Endothelial cell of umbilical vein (primary cell): ENCODE measurements at regions not wholly inside any gene's neighbourhood (a gene's known extent, or its start where the extent isn't known, plus 50 kb on each side); places are given as distances from the start of the nearest gene placed in this dataset.

ENCODE experiments used
- BruUV-seq: library from RNA; stranded (reverse); fragments of 400-500 nt; replicated peaks from 2 replicates; lab custom pipeline; 2021; lab: Mats Ljungman, UMichigan
- CTCF ChIA-PET: fragments of 300-600, 350-600 bp; sonication (Branson Sonifier 250); formaldehyde crosslinking; loops from one replicate; lab custom pipeline; 2021; ENCODE audit warnings: antibody characterized with exemption, inconsistent platforms; lab: Charles Lee
- POLR2A ChIA-PET: fragments of 300-600, 350-600 bp; sonication (Branson Sonifier 250); formaldehyde crosslinking; loops from one replicate; lab custom pipeline; 2021; ENCODE audit warnings: antibody characterized with exemption, inconsistent platforms; lab: Charles Lee
- DNase-seq: peaks from one replicate; pipeline ENCODE4 v3.0.0-alpha.2; 2011; ENCODE audit warnings: low read depth, low spot score
- FAIRE-seq: peaks from 2 replicates; lab custom pipeline; 2011; peaks lifted over from hg19 to GRCh38; lab: Jason Lieb, UNC
- H2AFZ ChIP-seq: 2 replicates; pipeline ENCODE4 v1.6.0; 2012; ENCODE audit warnings: low read depth, low read length, control low read depth, inconsistent platforms
- H3K27ac ChIP-seq: 2 replicates; pipeline ENCODE4 v1.5.1; 2011; ENCODE audit warnings: low read depth, mild to moderate bottlenecking, control low read depth, low read length, moderate library complexity; ENCODE audit not compliant: insufficient read depth
- H3K27me3 ChIP-seq, 2 experiments: 2 replicates each; pipeline versions ENCODE4 v1.6.0 to v1.6.1; 2011; ENCODE audit warnings: low read length in 2 of 2, mixed read lengths in 1 of 2; ENCODE audit not compliant: control insufficient read depth in 2 of 2, insufficient read depth in 2 of 2
- H3K36me3 ChIP-seq, 2 experiments: 2 replicates in 1 of 2; 3 replicates in 1 of 2; pipeline ENCODE4 v1.5.1; 2011; ENCODE audit warnings: low read length in 2 of 2, mild to moderate bottlenecking in 1 of 2, moderate library complexity in 1 of 2; ENCODE audit not compliant: control insufficient read depth in 2 of 2, insufficient read depth in 2 of 2; ENCODE audit errors: extremely low read depth in 1 of 2
- H3K4me1 ChIP-seq: 3 replicates; pipeline ENCODE4 v1.5.1; 2011; ENCODE audit warnings: mild to moderate bottlenecking, low read length; ENCODE audit not compliant: control insufficient read depth, insufficient read depth; ENCODE audit errors: extremely low read depth
- H3K4me2 ChIP-seq: 2 replicates; pipeline ENCODE4 v1.6.1; 2011; ENCODE audit warnings: low read length, control low read depth, mixed read lengths; ENCODE audit not compliant: insufficient read depth
- H3K4me3 ChIP-seq, 3 experiments: fragments of 200-600 bp in 1 of 3; sonication (generic), shearing (Covaris generic) in 1 of 3; replicated peaks in 1 of 3; 2 replicates each; pipeline ENCODE4 v1.5.1; 2011 to 2016; ENCODE audit warnings: control low read depth in 3 of 3, low read length in 3 of 3, mild to moderate bottlenecking in 2 of 3, inconsistent platforms in 1 of 3, low read depth in 1 of 3, moderate library complexity in 1 of 3; ENCODE audit not compliant: insufficient read depth in 1 of 3
- H3K79me2 ChIP-seq: 2 replicates; pipeline ENCODE4 v1.6.0; 2012; ENCODE audit warnings: low read length, inconsistent platforms; ENCODE audit not compliant: control insufficient read depth, insufficient read depth
- H3K9ac ChIP-seq: replicated peaks from 2 replicates; pipeline ENCODE3; 2011; ENCODE audit warnings: low read length, control low read depth; ENCODE audit not compliant: insufficient read depth; ENCODE audit errors: extremely low read depth
- H3K9me1 ChIP-seq: replicated peaks from 3 replicates; pipeline ENCODE4 v1.6.0; 2011; ENCODE audit warnings: mild to moderate bottlenecking, low read length; ENCODE audit not compliant: control insufficient read depth, insufficient read depth; ENCODE audit errors: extremely low read depth
- H3K9me3 ChIP-seq: replicated peaks from 2 replicates; pipeline ENCODE4 v1.5.1; 2012; ENCODE audit warnings: low read length, inconsistent platforms; ENCODE audit not compliant: control insufficient read depth, insufficient read depth
- H4K20me1 ChIP-seq: replicated peaks from 2 replicates; pipeline ENCODE3; 2011; ENCODE audit warnings: mild to moderate bottlenecking, low read length; ENCODE audit not compliant: control insufficient read depth, insufficient read depth; ENCODE audit errors: extremely low read depth
- CTCF ChIP-seq, 2 donors: IDR thresholded peaks; 1 replicate in 1 of 2; 2 replicates in 1 of 2; pipeline ENCODE4 v1.5.1; 2011; ENCODE audit warnings: low read length in 2 of 2, mild to moderate bottlenecking in 2 of 2, moderate library complexity in 2 of 2, control low read depth in 1 of 2, inconsistent platforms in 1 of 2, low read depth in 1 of 2; ENCODE audit not compliant: insufficient read depth in 1 of 2; ENCODE audit errors: extremely low read depth in 1 of 2
- EZH2 ChIP-seq: IDR thresholded peaks from 2 replicates; pipeline ENCODE4 v1.6.1; 2012; ENCODE audit warnings: borderline replicate concordance, low read depth, mild to moderate bottlenecking, moderate library complexity, low read length, inconsistent platforms; ENCODE audit not compliant: severe bottlenecking
- FOS ChIP-seq: IDR thresholded peaks from 2 replicates; pipeline ENCODE4 v1.6.1; 2011; ENCODE audit warnings: mild to moderate bottlenecking, low read length, moderate library complexity, borderline replicate concordance; ENCODE audit not compliant: insufficient read depth
- GATA2 ChIP-seq: IDR thresholded peaks from 2 replicates; pipeline ENCODE4 v1.7.0; 2011; ENCODE audit warnings: low read depth, mild to moderate bottlenecking, moderate library complexity, mixed read lengths, low read length; ENCODE audit not compliant: insufficient read length, insufficient read depth
- JUN ChIP-seq: IDR thresholded peaks from 2 replicates; pipeline ENCODE4 v1.6.1; 2011; ENCODE audit warnings: borderline replicate concordance, low read depth; ENCODE audit not compliant: insufficient read length, insufficient read depth
- MAX ChIP-seq: IDR thresholded peaks from 2 replicates; pipeline ENCODE4 v1.6.1; 2011; ENCODE audit not compliant: insufficient read depth, insufficient read length
- MYC ChIP-seq: IDR thresholded peaks from one replicate; pipeline ENCODE4 v1.6.1; 2011; ENCODE audit warnings: mild to moderate bottlenecking, low read depth, low read length
- POLR2A ChIP-seq: IDR thresholded peaks from 2 replicates; pipeline ENCODE4 v1.6.1; 2012; ENCODE audit warnings: low read depth, mild to moderate bottlenecking, control low read depth, low read length
- POLR2AphosphoS5 ChIP-seq: IDR thresholded peaks from 2 replicates; pipeline ENCODE4 v1.6.1; 2012; ENCODE audit warnings: low read depth, mild to moderate bottlenecking, control low read depth, low read length, moderate library complexity; ENCODE audit not compliant: insufficient read depth
- dilution Hi-C: fragments of 300-500 bp; cut with MboI; formaldehyde crosslinking; loops from one replicate; pipeline ENCODE4 v1.15.0; 2019; ENCODE audit warnings: low sequenced_read_pairs; ENCODE audit not compliant: extremely low pct_ligation_motif_present
- intact Hi-C: fragments of 100-400 bp; cut with micrococcal nuclease; formaldehyde crosslinking; loops from one replicate; pipeline ENCODE4 v1.10.0; 2022

GRCh38 chr5:152499814-152500535 lies 94.9 kb upstream of the NMUR2 start:
- H3K9ac ChIP-seq: no peak overlapping the region
- FAIRE-seq (no peak), DNase-seq (no peak)
- intact Hi-C loops (no loop called here), dilution Hi-C loops (no loop called here)
- H3K36me3 ChIP-seq: no peaks in the 10 kb centered on the region
- H3K27me3 ChIP-seq: no peaks in the 10 kb centered on the region
- POLR2A ChIA-PET: interaction anchor here (0.6 kb wide), 1 partner anchor 499 kb away, joined by 5 read pairs; no protein-coding TSS in a partner anchor
- no TSS peak for BruUV-seq
- no peak overlapping the region for H3K4me2 ChIP-seq
- H3K79me2 ChIP-seq: no peaks in the 10 kb centered on the region
- H2AFZ ChIP-seq: no peak overlapping the region
- CTCF ChIA-PET: interaction anchor here (1.2 kb wide), 1 partner anchor 15 kb away, joined by 7 read pairs; no protein-coding TSS in a partner anchor
- H3K9me3 ChIP-seq: no peaks in the 10 kb centered on the region
- no peaks in the 10 kb centered on the region for H3K9me1 ChIP-seq
- H3K4me1 ChIP-seq: no peaks in the 10 kb centered on the region
- H3K4me3 ChIP-seq: no peak overlapping the region
- no peak overlapping the region for H3K27ac ChIP-seq
- no peaks in the 10 kb centered on the region for H4K20me1 ChIP-seq
- no peak for TF ChIP-seq POLR2AphosphoS5
- no peak for TF ChIP-seq GATA2
- TF ChIP-seq EZH2: no peak
- TF ChIP-seq FOS: no peak
- no peak for TF ChIP-seq POLR2A
- TF ChIP-seq MAX: no peak
- no peak for TF ChIP-seq JUN
- TF ChIP-seq MYC: no peak
- no peak for TF ChIP-seq CTCF (IDR thresholded peaks at IDR 0.05; ENCODE audit: extremely low read depth in 1 of 2, insufficient read depth in 1 of 2, low read depth in 1 of 2, low read length in 2 of 2)
